NT2/D1 (cell line): ENCODE measurements at regions not wholly inside any gene's neighbourhood (a gene's known extent, or its start where the extent isn't known, plus 50 kb on each side); places are given as distances from the start of the nearest gene placed in this dataset.
"Not testable (repeated sequence)": the region's sequence is repeated elsewhere in the genome, so short reads cannot be mapped to it uniquely, and the experiment has no call there.

ENCODE experiments used
- DNase-seq: peaks from one replicate; pipeline ENCODE4 v3.0.0-alpha.2; 2011; ENCODE audit warnings: low read depth, low spot score
- H3K27me3 ChIP-seq: 2 replicates; pipeline ENCODE4 v1.6.0; 2011; ENCODE audit warnings: mild to moderate bottlenecking; ENCODE audit not compliant: insufficient read length, insufficient read depth
- H3K36me3 ChIP-seq: 2 replicates; pipeline ENCODE4 v1.6.1; 2011; ENCODE audit warnings: mild to moderate bottlenecking, low read length, mixed read lengths; ENCODE audit not compliant: insufficient read depth, insufficient read length
- H3K4me1 ChIP-seq: 2 replicates; pipeline ENCODE4 v1.5.1; 2011; ENCODE audit not compliant: insufficient read depth, insufficient read length
- H3K4me3 ChIP-seq: 2 replicates; pipeline ENCODE4 v1.5.1; 2011; ENCODE audit warnings: low read depth; ENCODE audit not compliant: insufficient read length
- H3K9ac ChIP-seq: 2 replicates; pipeline ENCODE4 v1.6.0; 2011; ENCODE audit warnings: low read depth; ENCODE audit not compliant: insufficient read length
- H3K9me3 ChIP-seq: 2 replicates; pipeline ENCODE4 v1.5.1; 2011; ENCODE audit warnings: mild to moderate bottlenecking, low read length; ENCODE audit not compliant: insufficient read depth
- SUZ12 ChIP-seq: IDR thresholded peaks from 2 replicates; pipeline ENCODE4 v1.6.1; 2011; ENCODE audit not compliant: insufficient read length, insufficient read depth; ENCODE audit errors: extremely low read depth
- YY1 ChIP-seq: IDR thresholded peaks from 2 replicates; pipeline ENCODE4 v1.6.1; 2011; ENCODE audit not compliant: insufficient read length, insufficient read depth
- ZNF274 ChIP-seq: IDR thresholded peaks from 2 replicates; pipeline ENCODE4 v1.6.1; 2011; ENCODE audit warnings: mild to moderate bottlenecking, low read depth, low read length

DNA sequence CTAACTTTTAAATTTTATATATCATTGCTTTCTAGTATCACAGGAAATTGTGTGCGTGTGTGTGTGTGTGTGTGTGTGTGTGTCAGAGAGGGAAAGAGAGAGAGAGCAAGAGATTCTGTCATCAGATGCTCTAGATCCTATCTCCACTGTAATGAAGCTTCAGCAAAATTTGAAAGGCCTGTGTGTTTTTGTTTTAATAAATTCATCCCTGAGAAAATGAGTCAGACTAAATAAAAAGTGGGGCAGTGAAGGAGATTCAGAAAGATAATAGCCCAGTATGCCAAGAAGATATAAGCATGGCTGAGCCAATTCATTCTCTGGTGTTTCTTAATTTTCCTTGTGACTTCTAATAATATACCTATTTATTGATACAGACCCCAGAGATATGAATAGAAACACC is 184.2 kb upstream of the TMEM196 start:
- H3K36me3 ChIP-seq = peaks cover 56% of the 10 kb centered on the region
- peaks cover 54% of the 10 kb centered on the region for H3K9me3 ChIP-seq
- TF ChIP-seq SUZ12 (no peak), YY1 (no peak), ZNF274 (no peak)
- no peaks in the 10 kb centered on the region for H3K4me1 ChIP-seq
- H3K27me3 ChIP-seq = no peaks in the 10 kb centered on the region
- no peak overlapping the region for H3K4me3 ChIP-seq
- no peak overlapping the region for H3K9ac ChIP-seq
- DNase-seq = no peak

DNA sequence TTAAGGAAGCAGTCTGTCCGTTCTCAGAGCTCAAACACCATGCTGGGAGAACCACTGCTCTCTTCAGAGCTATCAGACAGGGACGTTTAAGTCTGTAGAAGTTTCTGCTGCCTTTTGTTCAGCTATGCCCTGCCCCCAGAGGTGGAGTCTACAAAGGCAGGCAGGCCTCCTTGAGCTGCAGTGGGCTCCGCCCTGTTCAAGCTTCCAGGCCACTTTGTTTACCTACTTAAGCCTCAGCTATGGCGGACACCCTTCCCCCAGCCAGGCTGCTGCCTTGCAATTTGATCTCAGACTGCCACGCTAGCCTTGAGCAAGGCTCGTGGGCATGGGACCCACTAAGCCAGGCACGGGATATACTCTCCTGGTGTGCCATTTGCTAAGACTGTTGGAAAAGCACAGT is 180.7 kb upstream of the TMEM196 start:
- H3K4me1 ChIP-seq, H3K4me3 ChIP-seq, H3K27me3 ChIP-seq, H3K9ac ChIP-seq: not testable (repeated sequence)
- DNase-seq = peak; percentile 32
- H3K36me3 ChIP-seq = peaks cover 37% of the 10 kb centered on the region
- H3K9me3 ChIP-seq = peaks cover 54% of the 10 kb centered on the region

DNA sequence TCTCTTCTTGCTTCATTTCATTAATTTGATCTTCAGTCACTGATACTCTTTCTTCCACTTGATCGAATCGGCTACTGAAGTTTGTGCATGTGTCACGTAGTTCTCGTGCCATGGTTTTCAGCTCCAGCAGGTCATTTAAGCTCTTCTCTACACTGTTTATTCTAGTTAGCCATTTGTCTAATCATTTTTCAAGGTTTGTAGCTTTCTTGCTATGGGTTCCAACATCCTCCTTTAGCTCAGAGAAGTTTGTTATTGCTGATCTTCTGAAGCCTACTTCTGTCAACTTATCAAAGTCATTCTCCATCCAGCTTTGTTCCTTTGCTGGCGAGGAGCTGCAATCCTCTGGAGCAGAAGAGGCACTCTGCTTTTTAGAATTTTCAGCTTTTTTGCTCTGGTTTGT is 180.0 kb upstream of the TMEM196 start:
- peaks cover 35% of the 10 kb centered on the region for H3K36me3 ChIP-seq
- H3K9me3 ChIP-seq = peaks cover 52% of the 10 kb centered on the region
- not testable (repeated sequence) for H3K27me3 ChIP-seq, H3K4me1 ChIP-seq, H3K9ac ChIP-seq, H3K4me3 ChIP-seq, DNase-seq

DNA sequence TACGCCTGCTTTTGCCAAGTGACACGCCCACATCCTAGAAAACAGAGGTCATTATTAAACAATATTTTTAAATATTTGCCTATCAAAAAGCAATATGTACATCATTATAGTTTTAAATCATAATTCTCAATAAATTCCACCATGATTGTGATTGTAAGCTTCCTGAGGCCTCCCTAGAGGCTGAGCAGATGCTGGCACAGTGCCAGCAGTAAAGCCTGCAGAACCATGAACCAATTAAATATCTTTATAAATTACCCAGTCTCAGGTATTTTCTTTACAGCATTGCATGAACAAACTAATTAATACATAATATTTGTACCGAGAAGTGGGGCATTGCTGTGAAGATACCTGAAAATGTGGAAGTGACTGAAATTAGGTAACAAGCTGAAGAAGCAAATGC is 174.7 kb upstream of the TMEM196 start:
- H3K4me3 ChIP-seq = no peak overlapping the region
- H3K9me3 ChIP-seq = 0 out of 2 replicates have a peak, but pooled peaks cover 7% of the 10 kb centered on the region
- H3K36me3 ChIP-seq = peaks cover 2% of the 10 kb centered on the region
- no peaks in the 10 kb centered on the region for H3K27me3 ChIP-seq
- H3K9ac ChIP-seq = no peak overlapping the region
- no peak for DNase-seq
- no peaks in the 10 kb centered on the region for H3K4me1 ChIP-seq
- TF ChIP-seq YY1 (no peak), SUZ12 (no peak), ZNF274 (no peak)

DNA sequence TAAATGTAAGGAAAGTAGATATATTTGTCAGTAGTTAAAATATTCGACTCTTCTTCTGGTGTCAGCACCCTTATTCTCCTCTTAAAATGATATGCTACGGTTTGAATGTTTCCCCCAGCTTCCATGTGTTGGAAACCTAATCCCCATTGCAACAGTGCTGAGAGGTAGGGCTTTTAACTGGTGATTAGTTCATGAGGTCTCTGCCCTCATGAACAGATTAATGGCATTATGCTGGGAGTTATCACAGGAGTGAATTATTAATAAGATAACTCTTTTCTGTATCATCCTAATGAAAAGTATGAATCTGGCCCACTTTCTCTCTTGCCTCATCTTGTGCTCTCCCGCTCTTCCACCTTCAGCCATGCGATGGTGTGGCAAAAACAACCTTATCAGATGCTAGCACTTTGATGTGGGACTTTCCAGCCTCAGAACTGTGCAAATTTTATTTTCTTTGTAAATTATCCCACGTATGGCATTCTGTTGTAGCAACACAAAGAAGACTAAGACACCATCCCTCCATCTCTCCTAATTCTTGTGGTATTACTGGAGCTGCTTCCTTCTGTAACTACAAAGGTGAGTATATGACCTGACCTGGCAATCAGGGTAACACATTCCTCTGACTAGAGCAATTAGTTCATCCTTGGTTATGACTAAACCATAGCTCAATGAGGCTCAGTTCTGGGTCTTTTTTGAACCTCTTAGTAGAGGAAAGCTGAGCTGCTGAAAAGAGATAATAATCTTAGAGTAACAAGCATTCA is 171.1 kb upstream of the TMEM196 start:
- 0 out of 2 replicates have a peak, but pooled peaks cover 7% of the 10 kb centered on the region for H3K9me3 ChIP-seq
- no peak overlapping the region for H3K9ac ChIP-seq
- H3K4me1 ChIP-seq = no peaks in the 10 kb centered on the region
- peaks cover 4% of the 10 kb centered on the region for H3K36me3 ChIP-seq
- TF ChIP-seq YY1 (no peak), SUZ12 (no peak), ZNF274 (no peak)
- no peak for DNase-seq
- H3K4me3 ChIP-seq = no peak overlapping the region
- no peaks in the 10 kb centered on the region for H3K27me3 ChIP-seq

DNA sequence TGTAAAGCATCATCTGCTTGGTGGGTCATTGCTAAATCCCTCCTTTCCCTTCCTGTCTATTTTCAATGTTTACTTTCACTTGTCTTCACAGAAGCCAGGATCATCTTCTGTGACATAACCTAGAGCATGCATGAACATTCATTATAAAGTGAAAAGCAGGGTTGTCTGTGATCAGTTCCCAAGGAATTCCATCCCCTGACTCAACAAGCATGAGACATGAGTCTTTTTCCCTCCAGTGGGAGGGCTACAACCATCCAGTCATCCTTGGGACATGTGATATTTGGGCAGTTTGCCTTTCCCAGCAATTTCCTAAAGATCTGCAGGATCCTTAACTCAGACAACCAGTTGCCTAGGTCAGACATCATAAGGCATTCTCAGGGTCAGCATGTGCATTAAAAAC is 166.3 kb upstream of the TMEM196 start:
- no peak overlapping the region for H3K9ac ChIP-seq
- H3K27me3 ChIP-seq = no peaks in the 10 kb centered on the region
- H3K4me3 ChIP-seq = no peak overlapping the region
- DNase-seq = no peak
- no peaks in the 10 kb centered on the region; the same call in 1 of the 2 replicates for H3K9me3 ChIP-seq
- no peak for TF ChIP-seq ZNF274
- no peak for TF ChIP-seq SUZ12
- no peak for TF ChIP-seq YY1
- peaks cover 4% of the 10 kb centered on the region for H3K36me3 ChIP-seq
- H3K4me1 ChIP-seq = no peaks in the 10 kb centered on the region

DNA sequence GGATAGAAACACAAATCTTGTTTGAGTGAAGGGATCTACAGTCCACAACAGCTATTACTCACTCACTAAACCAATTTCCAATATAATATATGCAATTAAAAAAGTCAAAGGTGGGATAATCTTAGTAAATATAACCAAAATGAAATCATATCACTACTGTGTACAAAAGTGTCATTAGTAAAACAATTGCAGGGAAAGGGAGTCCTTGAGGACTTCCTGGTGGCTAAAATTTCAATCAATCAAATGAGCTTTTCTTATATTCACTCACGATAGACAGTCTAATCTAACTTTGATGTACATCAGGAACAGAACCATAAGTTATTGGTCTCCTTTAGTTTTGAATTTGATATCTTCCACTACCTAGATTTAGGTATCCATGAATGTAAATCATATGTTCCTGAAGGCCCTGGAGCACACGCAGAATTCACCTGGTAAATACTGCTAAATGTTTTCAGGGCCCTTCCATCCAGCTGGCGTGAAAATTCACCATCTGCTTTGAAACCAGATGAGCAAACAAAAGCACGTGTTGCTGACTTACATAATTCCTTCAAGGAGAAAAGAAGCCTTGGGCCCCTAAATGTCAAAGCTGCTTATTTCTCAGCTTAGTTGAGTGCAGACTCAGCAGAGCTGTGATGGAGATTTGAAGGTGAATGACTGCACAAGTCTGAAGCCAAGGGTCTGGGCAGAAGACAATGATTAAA is 159.3 kb upstream of the TMEM196 start:
- H3K4me3 ChIP-seq = no peak overlapping the region

More for the DNA sequence above, 159.3 kb upstream of the TMEM196 start:
- H3K27me3 ChIP-seq = no peaks in the 10 kb centered on the region
- H3K9me3 ChIP-seq = no peaks in the 10 kb centered on the region; the same call in 1 of the 2 replicates
- no peak for DNase-seq
- H3K36me3 ChIP-seq = no peaks in the 10 kb centered on the region
- H3K9ac ChIP-seq = no peak overlapping the region
- no peak for TF ChIP-seq ZNF274
- no peak for TF ChIP-seq YY1
- no peak for TF ChIP-seq SUZ12
- H3K4me1 ChIP-seq = no peaks in the 10 kb centered on the region
